RWPE1 (cell line): ENCODE measurements at regions not wholly inside any gene's neighbourhood (a gene's known extent, or its start where the extent isn't known, plus 50 kb on each side); places are given as distances from the start of the nearest gene placed in this dataset.

Experiments used
- CTCF ChIA-PET: fragments of 350-600 bp; sonication (Branson Sonifier 250); formaldehyde crosslinking; extraction: SDS; loops from one replicate; lab custom pipeline; 2021; lab: Yijun Ruan, JAX
- POLR2A ChIA-PET: fragments of 400-600 bp; formaldehyde crosslinking; extraction: SDS; loops from one replicate; lab custom pipeline; 2020; ENCODE audit warnings: antibody characterized with exemption; ENCODE audit not compliant: low non-redundant PET; lab: Yijun Ruan, JAX
- DNase-seq: peaks from one replicate; pipeline ENCODE4 v3.0.0; 2012; ENCODE audit warnings: low spot score
- H3K27ac ChIP-seq: fragments of 450-650 bp; 2 replicates; pipeline ENCODE4 v1.5.1; 2017
- CTCF ChIP-seq: fragments of 450-650 bp; conservative IDR thresholded peaks from 2 replicates; pipeline ENCODE4 v1.5.1; 2017; ENCODE audit warnings: low read depth, mild to moderate bottlenecking

DNA sequence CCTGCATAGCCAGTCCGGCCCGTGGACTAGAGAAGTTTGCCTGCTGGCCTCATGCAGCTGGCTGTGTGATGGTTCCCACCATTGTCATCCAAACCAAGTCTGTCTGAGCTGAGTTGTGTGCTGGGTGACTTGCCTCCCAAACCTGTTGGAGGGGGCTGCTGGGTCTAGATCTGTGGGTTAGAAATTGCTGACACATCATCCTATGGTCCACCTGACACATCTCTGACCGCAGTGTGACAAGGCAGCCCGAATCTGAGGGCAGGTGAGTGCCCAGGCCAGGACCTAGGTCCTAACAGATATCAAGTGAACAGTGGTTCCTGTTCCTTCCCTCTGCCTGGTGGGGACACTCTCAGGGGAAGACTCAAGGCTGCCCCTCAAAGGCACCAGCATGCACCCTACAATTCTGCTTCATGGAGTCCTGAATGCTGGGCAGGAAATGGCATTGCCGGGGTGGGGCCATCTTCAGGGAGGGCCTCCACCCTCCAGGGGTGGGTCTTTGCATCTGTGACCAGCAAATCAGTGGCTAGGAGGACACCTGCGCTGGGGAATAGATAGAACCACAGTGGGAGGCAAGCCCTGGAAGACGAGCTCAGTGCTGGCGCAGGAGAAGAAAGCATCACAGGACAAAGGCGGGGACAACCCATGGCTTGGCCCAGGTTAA lies 117.9 kb upstream of the ID2 start:
- TF ChIP-seq CTCF = no peak
- CTCF ChIA-PET = no interaction called here
- H3K27ac ChIP-seq = no peak overlapping the region
- POLR2A ChIA-PET = no interaction called here
- no peak for DNase-seq

- ChIA-PET POLR2A (no interaction called here), CTCF (no interaction called here)
- no peak for DNase-seq
- no peak overlapping the region for H3K27ac ChIP-seq
- no peak for TF ChIP-seq CTCF
Measured at GRCh38 chr2:8564475-8564874, 117.4 kb upstream of the ID2 start.

GRCh38 chr2:8565399-8566154 lies 116.3 kb upstream of the ID2 start:
- H3K27ac ChIP-seq = no peak overlapping the region
- no peak for DNase-seq
- CTCF ChIA-PET = no interaction called here
- TF ChIP-seq CTCF = no peak
- POLR2A ChIA-PET = no interaction called here

DNA sequence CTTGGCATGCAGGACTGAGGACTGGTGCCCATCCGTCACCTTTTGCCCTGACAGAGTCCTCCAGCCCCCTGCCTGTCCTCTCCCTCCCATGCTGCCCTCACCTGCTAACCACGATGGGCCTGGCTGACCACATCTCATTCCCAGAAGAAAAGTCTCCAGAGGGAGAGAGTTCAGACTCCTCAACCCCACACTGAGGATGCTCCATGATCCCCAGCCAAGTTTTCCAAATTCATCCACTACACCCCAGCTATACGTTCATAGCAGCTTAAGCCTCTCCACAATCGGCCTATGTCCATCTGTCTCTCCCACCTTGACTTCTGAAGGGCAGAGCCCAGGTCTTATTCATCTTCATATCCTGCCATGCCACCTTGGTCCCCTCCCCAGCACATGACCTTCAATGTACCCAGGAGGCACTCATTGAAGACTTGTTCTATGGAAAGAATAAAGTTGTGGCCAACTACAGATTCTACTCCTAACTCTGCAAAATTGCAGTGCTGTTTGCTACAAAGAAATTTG lies 115.6 kb upstream of the ID2 start:
- no peak for DNase-seq
- TF ChIP-seq CTCF = no peak
- POLR2A ChIA-PET = no interaction called here
- CTCF ChIA-PET = no interaction called here
- H3K27ac ChIP-seq = no peak overlapping the region

- ChIA-PET POLR2A (no interaction called here), CTCF (no interaction called here)
- no peak overlapping the region for H3K27ac ChIP-seq
- TF ChIP-seq CTCF = no peak
- no peak for DNase-seq
Measured at GRCh38 chr2:8566774-8567468, 114.9 kb upstream of the ID2 start.

- DNase-seq = no peak
Measured at GRCh38 chr2:8567469-8568260, 114.2 kb upstream of the ID2 start.

More at GRCh38 chr2:8567469-8568260, 114.2 kb upstream of the ID2 start:
- POLR2A ChIA-PET = no interaction called here
- TF ChIP-seq CTCF = no peak
- CTCF ChIA-PET = interaction anchor here (0.7 kb wide), 1 partner anchor 25 kb away, joined by 3 read pairs; no protein-coding TSS in a partner anchor
- H3K27ac ChIP-seq = no peak overlapping the region
